Activated T-helper 1 cell treated with anti-CD3 and anti-CD28 coated beads, Interleukin-2, amount 50 U/mL, for 16 hours (primary cell): ENCODE measurements at regions not wholly inside any gene's neighbourhood (a gene's known extent, or its start where the extent isn't known, plus 50 kb on each side); places are given as distances from the start of the nearest gene placed in this dataset.

Source experiments
- DNase-seq, 2 donors: peaks; one replicate each; pipeline ENCODE4 v3.0.0-alpha.2; 2020; ENCODE audit warnings: low read depth in 1 of 2, low spot score in 1 of 2

GRCh38 chr13:40070357-40070756, 414.9 kb downstream of the COG6 start:
- DNase-seq: no peak

DNA sequence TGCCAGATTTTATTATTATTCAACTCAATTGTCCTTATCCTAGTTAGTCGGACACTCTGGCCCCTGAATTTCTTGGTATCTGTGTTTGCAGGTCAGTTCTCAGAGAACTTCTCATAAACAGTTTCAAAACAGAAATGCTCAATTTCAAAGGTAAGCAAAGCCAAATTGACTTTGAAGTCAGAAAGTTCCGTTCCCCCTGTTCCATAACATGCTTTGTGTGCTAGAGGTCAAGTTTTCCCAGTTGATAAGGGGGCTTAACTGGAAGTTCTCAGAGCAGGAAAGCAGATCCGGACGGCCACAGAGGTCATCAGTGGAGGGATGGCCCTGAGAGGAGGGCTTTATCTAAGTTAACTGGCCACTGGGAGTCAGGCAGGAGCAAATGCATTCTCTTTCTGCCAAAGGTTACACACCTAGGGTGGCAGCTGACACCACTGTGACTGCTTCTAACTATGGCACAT, 417.2 kb downstream of the COG6 start:
- no peak for DNase-seq

- no peak for DNase-seq
Measured at GRCh38 chr13:40074338-40074737, 418.9 kb downstream of the COG6 start.

DNA sequence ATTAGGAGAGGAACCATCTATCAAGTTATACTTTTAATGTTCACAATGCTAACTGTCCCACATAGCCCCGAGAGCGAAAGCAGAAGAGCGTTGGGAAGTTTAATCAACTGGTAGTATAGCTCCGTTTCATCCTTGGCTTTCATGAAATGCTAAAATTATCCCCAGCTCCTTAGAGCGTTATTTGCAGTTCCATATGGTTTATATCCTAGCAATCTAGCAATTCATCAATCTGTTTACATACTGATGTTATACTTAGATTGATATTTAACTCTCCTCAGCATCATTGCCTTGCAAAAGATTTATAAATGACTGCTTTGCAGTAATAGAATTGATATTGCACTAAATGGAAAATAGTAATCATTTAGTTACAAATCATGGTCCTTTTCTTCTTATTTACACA, 419.8 kb downstream of the COG6 start:
- DNase-seq: no peak

GRCh38 chr13:40076765-40077362, 421.4 kb downstream of the COG6 start:
- no peak for DNase-seq

DNA sequence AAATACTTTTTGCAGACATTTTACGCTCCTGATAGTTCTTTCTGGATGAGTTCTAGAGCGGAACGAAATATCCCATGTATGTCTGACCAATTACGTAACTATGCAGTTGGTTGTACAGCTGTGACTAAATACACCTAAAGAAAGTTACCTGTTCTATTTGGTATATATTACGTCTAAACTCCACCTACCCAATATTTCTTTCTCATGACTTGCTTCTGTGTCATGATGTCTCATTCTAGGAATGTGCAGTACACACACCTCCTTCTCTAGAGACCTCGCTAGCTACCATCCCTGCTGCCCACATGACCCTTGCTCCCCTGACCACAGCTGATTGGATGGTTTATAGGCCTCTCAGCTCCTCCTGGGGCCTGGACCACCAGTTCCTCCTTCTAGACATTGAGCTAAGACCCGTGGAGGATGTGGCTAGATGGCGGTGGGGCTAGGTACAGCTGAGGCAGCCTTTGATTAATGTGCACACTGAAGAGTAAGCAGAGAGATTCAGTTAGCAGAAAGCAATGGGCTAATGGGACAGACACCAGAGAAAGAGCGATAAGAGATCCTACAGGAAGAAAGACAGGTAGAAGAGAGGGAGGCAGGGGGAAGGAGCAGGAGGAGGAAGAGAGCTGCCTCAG, 422.1 kb downstream of the COG6 start:
- no peak for DNase-seq

- DNase-seq: no peak
Measured at GRCh38 chr13:40079721-40080120, 424.3 kb downstream of the COG6 start.

DNA sequence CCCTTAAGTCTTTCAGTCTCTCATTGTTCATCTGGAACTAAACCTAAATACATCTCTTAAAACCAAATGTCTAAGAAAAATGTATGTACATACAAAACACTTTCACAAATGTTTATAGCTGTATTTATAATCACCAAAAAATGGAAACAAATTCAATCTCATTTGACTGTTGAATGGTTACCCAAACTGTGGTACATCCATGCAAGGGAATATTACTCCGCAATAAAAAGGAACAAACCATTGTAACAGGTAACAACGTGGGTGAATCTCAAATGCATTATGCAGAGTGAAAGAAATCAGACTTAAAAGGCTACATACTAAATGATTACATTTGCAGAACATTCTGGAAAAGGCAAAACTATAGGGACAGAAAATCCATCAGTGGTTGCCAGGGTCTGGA, 425.2 kb downstream of the COG6 start:
- no peak for DNase-seq

DNA sequence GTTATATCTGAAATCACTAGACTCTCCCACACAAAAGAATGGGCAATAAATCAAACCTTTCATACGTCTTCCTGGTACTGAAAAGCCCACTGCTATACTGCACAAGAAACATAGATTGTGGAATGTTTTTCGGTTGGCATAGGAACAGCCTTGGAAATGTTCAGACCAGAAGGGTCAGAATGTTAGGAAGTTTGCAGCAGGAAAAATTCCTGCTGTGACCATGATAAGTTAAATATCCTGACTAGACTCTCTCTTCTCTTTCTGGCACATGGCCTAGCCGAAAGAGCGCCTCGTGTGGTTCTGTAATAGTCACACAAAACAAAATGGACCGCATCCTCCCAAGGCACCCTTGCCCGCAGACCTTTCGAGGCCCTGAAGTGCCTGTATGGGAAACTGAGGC, 427.2 kb downstream of the COG6 start:
- DNase-seq: no peak

DNA sequence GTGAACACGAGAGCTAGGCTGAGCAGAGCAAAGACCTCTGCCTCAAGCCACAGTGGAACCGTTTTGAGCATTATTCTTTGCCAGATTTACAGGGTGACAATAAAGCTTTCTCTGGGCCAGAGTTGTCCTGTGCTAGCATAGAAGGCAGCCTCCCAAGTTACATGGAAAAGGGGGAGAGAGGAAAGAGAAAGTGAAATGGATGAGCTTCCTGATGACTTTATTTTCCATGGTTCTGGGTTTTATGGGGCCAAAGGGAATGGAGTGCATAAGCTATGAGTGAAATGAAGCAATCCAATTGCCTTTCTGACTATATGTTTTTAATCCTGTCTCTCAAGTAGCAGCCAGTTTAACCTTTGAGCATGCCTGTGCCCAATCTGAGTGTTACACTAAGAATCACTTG, 428.4 kb downstream of the COG6 start:
- no peak for DNase-seq

DNA sequence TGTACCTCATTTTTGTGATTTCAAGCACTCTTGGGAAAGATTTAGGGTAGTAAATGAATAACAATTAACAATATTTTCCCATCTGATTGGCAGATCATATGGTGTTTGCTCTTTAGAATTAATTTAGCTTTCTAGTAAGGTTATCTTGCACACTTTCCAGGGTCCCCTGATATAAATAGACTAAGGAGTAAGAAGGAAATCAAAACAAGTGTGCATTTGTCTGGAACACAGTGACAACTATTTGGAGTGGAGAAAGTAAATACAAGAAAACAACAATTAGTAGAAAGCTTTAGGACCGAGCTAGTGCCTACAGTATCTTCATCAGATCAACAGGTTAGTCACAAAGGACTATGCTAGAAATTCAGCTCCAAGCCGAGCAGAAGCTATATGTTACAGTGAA, 429.5 kb downstream of the COG6 start:
- no peak for DNase-seq

DNA sequence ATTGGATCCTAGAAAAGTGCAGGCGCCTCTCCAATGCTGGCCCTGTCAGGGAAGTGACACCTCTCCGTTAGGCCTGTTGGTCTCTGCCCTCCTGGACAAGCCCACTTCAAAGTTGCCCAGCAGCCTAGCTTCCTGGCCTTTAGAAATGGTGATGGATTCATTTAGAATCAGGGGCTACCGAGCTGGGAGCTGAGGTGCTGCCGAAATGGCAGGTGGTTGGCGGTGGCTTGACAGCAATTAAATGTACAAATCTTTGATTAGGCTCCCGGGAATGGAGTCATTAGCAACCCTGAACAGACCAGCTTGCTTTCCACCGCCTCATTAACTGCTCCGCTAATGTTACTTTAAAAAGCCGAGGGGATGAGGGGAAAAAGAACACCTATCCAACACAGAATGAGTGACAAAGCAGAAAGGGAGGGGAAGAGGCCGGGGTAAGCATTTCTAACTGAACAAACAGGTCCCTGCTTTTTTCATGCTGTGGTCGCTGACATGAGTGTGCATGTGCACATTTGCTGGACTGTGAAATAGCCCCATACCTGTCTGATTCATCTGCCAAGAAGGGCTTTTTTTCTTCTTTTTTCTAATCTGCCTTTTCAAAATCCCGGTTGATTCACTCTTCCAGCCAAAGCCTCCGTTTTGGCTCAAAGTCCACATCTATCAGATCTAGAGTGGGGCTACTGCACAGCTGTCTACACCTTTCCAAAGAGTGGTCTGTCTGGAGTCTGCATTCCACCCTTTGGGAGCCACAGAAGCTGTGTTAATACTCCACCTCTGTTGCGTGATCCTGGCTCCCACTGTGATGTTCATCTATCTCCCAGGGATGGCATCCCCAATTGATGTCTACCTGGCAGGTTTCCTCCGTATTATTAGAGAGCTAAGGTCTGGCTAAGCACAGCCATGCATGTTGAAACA, 431.9 kb downstream of the COG6 start:
- no peak for DNase-seq

GRCh38 chr13:40094056-40094455, 438.6 kb downstream of the COG6 start:
- DNase-seq: no peak

DNA sequence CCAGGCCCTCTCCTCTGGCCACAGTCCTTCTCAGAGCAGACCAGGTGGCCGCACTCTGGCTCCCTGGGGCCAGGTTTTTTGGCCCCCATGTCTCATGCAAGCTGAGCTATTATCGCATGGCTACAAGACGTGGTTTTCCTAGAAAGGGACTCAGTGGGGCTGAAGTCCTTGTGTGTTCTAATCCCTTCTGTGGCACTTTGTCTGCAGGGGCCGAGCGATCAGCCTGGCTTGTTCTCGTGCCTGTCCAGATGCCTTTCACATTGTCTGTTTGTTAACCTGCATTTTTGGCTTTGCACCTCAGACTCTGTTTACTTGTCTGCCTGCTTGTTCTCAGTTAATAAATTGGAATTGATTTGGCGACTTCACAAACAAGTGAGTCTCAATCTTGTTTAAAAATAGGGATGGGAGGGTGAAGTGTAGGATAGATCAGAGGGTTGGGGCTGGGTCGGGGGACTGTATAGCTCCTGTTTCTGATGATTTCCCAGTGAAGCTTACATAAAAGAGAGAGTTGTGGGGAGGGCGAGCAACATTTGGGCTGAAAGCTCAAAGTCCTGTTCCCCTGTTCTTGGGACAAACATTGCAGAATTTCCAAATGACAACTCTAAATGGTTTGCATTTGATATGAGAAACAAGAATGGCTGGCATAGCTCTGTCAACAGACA, 440.4 kb downstream of the COG6 start:
- DNase-seq: no peak

DNA sequence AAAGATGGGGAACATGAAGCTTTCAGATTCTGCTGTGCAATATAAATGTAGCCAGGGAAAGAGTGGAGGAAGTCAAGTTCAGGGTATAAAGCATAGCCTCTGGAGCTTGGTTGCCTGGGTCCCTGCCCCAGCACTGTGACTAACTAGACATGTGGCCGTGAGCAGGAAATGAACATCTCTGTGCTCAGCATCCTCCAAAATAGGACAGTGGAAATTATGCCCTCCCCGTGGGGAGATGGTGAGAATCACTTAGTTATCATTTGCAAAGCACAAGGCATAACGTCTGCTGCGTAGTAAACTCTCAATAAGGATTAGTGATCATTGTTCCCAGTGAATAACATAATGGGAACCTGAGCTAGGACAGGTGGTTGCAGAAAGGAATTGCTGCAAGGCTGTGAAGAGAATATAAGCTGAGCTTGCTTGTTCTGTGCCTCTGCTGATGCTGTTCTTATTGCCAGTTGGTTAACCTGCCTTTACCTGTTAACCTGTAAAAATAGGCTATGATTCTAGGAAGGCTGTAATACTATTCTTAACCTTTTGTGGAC, 441.0 kb downstream of the COG6 start:
- peak in 1 of 2 donors; percentile 11 for DNase-seq

GRCh38 chr13:40098246-40098645, 442.8 kb downstream of the COG6 start:
- no peak for DNase-seq

DNA sequence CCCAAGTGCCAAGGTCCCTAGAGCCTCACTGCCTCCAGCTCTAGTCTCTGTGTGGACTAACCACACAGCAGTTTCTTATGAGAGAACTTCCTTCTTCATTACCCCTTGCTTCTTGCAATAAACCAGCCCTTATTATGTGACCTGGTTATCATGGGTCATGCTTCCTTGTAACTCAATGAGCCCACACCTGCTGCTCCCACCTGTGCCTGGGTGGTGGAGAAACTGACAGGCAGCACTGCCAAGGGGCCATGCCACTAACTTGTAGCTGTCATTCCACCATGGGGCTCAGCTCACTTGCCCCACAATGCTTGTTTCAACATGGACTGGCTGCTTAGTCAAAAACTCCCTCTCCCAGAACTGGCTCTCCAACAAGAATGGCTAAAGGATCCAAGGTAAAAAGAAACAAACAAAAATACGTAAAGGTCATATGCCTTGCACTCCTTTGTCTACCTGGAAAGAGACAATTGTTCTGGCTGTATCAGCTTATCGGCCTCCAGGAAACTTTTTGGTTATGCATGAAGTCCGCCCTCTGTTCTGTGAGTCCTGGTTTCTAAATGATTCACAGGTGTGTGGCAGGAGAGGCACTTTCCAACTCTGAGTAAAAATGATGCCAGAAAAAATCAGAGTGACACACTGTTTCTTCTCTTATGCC, 446.4 kb downstream of the COG6 start:
- DNase-seq: no peak

DNA sequence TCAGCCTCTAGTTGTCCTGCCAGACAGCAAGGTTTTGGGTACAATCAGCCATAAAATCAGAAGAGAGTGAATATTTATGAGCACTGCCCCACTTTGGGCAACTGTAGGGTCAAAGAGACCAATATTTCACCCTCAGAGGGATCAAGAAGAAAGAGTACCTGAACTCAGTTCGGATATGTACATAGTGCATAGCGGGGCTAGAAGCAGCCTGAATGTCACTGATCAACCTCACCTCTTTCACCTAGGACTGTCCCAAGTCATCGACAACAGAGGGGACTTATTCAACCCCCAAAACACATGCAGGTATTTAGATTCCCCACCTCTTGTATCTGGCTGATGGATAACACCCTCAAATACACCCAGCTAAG, 446.9 kb downstream of the COG6 start:
- no peak for DNase-seq

DNA sequence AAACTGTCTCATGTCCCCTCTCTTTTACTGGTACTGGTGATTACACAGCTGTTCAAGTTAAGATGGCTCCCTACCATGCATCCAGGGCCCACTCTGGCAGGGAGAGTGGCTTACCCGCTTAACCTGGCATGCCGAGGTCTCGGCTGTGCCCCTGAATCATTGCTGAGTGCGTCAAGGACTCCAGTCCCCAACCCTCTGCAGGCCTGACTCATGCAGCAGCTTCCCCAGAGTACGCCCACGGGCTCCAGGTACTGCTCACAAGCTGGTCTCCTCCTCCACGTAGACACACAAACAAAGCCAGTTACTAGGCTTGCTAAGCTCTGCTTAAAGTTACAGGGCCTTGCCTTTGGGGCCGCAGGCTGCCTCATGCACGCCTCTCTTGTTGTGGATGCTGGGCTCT, 447.4 kb downstream of the COG6 start:
- peak in 1 of 2 donors; percentile 72 for DNase-seq

DNA sequence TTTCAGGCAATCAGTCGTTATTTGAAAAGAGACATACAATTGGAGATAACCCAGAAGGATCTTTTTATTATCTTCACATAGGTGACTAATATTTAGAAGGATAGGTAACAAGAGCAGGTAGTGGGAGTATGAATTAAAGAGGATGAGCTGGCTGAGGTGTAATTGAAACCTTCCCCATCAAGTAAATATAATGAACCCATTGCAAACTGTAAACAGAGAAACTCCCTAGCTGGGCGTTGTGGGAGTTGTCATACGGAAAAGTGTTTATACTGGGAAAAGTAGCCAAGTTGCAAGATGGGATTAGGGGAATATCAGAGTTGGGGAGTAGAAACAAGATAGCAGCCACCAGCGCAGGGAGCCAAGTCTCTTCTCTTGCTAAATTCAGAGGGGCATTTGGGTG, 448.4 kb downstream of the COG6 start:
- no peak for DNase-seq

- DNase-seq: no peak
Measured at GRCh38 chr13:40105231-40105630, 449.8 kb downstream of the COG6 start.
